GM19240 (cell line): ENCODE measurements at regions not wholly inside any gene's neighbourhood (a gene's known extent, or its start where the extent isn't known, plus 50 kb on each side); places are given as distances from the start of the nearest gene placed in this dataset.

ENCODE experiments used
- DNase-seq: peaks from one replicate; pipeline ENCODE4 v3.0.0; 2011; ENCODE audit warnings: low spot score; ENCODE audit not compliant: insufficient read length

- no peak for DNase-seq
Measured at GRCh38 chr1:29639156-29639736, 402.9 kb downstream of the PTPRU start.

GRCh38 chr1:29638281-29638680 lies 402.0 kb downstream of the PTPRU start:
- DNase-seq: no peak

DNA sequence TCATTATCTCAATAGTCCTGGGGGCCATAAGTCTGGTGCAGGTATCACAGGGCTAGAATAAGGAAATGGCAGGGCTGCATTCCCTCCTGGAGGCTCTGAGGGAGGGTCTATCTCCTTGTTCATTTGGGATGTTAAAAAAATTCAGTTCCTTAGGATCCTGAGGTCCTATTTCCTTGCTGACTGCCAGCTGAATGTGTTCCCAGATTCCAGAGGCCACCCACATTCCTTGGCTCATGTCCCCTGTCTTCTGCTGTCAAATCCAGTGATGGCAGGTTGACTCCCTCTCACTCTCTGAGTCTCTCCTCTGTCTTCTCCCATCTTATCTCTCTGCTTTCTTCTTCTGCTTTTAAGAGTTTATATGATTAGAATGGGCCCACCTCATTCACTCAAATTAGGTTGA lies 400.6 kb downstream of the PTPRU start:
- no peak for DNase-seq

DNA sequence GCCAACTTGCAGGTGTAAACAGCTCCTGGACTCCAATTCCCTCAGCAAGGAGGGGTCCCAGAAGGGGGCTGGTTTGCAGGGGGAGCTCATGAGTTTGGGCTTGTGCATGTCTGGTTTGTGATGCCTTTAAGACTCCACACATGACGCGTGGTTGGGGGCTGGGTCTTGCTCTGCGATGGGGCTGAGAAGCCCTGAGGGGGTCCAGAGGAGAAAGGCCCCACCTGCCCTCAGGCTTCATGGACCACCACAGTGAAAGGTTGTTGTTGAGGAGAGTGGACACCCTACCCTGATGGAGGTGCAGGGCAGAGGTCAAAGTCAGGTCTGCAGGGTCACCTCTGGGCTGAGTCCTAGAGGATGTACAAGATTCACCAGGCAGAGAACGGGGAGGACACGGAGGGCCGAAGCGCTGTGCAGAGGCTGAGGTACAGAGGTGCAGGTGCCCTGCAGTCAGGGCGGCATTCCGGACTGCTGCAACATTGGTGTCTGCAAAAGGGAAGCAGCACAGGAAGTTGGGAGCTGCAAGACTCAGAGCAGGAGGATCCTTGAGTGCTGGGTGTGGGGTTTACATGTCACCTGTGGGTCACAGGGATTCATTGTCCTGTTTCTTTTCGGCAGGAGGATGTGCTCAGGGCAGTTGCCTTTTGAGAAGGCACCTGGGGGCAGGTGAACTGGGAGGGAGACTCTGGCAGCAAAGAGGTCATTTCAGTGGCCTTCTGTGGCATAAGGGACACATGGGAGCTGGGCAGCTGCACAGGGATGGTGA lies 399.4 kb downstream of the PTPRU start:
- no peak for DNase-seq

GRCh38 chr1:29634746-29635335 lies 398.5 kb downstream of the PTPRU start:
- no peak for DNase-seq

DNA sequence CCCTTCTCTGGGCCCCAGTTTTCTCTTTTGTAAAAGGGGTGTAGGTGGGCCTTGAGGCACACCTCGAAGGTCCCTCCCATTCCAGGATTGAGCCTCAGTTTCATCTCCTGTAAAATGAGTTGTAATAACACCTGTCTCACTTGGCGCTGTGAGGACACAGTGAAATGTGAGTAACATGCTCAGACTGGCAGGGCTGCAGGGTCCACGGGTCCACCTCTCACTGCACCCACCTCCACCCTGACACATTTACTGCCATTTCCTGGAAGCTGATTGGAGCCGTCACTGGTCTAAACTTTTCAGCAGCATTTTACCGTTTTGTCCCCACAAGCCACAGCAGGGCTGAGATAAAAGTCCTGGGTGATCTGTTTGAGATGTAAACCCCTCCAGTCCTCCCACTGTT lies 398.0 kb downstream of the PTPRU start:
- no peak for DNase-seq

DNA sequence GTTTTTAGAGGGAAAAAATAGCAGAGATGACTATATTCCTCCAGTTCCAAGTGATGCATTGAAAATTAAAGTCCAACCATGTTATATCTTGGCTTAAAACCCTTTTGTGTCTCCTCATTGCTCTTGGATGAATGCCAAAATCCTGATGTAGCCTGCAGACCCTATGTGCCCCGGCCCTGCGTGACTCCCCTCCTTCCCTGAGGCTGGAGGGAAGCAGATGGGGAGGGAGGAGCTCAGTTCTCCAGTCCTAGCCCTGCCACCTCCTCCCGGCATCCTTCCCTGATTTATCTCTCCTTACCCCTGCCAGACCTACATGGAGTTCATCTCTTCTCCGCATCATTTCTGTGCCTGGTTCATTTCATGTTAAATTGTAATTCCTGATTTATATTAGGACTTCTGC lies 397.4 kb downstream of the PTPRU start:
- no peak for DNase-seq

DNA sequence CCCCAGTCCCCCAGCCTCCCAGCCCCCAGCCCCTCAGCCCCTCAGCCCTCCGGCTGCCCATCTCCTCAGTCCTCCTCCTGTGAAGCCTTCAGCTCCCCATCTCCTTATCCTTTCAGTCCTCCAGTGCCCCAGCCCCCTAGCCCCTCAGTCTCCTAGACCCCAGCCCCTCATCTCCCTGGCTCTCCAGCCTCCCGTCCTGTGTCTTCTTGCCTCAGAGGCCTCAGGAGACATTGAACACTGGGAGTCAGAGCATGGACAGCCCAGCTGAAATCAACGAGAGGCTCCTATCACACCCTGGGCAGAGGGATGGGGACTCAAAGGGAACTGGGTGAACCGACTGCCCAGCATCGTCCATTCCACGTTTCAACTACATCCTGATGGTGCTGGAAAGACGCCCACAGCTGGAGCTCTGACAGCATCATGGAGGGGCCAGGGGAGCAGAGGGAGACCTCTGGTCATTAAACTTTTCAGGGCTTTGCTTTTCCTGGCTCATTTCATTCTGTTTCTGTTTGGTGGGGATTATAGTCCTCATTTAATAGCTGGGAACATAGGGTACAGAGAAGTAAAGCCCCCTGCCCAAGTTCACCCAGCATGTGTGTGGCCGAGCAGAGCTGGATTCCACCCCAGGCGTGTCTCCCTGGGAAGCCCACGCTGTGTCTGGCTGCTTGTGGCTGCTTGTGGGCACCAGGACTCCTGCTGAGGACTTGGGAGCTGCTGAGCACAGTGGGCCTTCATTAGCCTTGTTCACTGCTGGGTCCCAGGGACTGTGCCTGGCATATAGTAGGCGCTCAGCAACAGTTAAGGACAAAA lies 396.7 kb downstream of the PTPRU start:
- DNase-seq: no peak

- no peak for DNase-seq
Measured at GRCh38 chr1:29631836-29632805, 395.8 kb downstream of the PTPRU start.

DNA sequence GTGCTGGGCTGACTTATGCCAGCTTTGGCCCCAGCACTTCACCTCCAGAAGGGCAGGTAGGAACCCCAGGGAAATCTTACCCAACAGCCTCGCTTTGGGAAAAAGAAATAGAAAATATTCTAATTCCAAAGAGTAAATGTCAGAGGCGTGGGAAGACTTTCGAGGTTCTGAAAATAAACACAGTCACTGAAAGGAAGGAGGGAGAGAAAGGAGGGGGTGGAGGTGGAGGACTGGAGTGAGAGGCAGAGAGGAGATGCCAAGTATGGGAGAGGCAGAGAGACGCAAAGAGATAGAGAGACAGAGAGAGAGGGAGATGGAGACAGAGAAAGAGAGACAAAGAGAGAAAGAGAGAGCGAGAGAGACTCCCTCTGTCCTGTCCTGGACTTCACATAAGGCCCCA lies 395.0 kb downstream of the PTPRU start:
- DNase-seq: no peak

GRCh38 chr1:29630756-29631155 lies 394.4 kb downstream of the PTPRU start:
- DNase-seq: no peak

GRCh38 chr1:29629814-29630516 lies 393.6 kb downstream of the PTPRU start:
- no peak for DNase-seq

DNA sequence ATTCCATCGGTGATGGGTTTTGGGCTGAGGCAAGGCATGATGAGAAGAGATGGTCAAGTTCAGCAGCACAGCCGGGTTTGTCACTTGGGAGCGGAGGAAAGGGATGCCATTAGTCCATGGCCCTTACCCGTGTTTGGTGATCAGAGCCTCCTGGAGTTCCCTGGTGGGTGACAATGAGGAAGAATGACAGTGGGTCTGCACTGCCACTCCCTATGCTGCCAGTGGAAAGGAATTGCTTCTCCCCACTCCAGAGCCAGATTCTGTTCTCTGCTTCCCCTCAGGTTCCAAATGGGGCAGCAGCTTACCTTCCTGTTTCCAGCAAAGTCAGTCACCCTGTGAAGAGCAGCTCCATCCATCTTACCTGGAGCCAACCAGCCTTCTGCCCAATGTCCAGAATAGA lies 393.1 kb downstream of the PTPRU start:
- DNase-seq: no peak

- no peak for DNase-seq
Measured at GRCh38 chr1:29628190-29628589, 391.9 kb downstream of the PTPRU start.

DNA sequence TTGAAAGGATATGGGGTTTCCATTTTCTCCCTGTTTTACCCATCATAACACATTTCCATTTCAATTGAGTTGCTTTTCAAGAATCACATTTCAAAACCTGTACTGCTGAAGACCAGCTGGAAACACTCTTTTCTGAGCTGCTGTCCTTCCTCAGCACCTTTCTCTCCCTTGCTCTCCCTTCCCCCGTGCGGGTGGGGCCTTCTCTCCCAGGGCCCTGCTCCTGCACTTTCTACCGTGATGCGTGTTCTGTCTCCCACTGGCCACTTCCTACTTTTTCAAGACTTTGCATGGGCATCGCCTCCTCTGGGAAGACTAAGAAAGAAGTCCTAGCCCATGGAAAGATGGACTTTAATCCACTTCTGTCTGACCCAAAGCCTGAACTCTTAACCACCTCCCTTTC lies 390.4 kb downstream of the PTPRU start:
- no peak for DNase-seq

- DNase-seq: no peak
Measured at GRCh38 chr1:29626066-29626465, 389.7 kb downstream of the PTPRU start.

GRCh38 chr1:29625084-29625420 lies 388.7 kb downstream of the PTPRU start:
- no peak for DNase-seq

DNA sequence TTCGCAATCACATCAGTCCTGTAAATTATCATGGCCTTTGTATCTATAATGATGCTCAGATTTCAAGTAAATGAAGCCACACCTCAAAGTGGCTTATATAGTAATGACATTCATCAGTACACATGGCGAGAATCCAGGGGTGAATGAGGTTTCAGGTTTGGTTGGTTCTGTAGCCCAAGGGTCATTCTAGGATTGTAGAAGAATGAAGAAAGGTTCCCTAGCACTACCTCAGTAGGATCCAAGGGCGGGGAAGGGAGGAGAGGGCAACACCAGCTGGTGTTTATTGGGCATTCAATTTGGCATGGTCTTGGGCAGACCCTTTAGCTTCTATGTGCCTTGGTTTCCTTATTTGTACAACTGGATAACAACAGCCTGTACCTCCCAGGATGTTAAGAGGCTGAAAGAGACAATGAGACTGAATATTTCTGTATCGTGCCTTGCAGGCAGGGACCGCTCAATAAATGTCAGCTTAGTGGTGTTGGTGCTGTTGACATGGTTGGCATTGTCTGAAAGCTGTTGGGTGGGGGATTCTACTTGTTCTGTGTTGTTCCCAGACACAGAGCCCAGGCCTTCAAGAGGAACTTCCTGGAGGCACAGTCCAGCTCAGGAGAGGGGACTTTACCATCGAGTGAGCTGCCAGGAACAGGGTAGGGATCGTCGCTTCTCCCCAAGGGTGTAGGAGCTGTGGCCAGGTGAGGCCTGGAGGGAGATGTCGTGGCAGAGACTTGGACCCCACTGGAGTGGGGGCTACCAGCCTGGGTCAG lies 388.2 kb downstream of the PTPRU start:
- DNase-seq: no peak

DNA sequence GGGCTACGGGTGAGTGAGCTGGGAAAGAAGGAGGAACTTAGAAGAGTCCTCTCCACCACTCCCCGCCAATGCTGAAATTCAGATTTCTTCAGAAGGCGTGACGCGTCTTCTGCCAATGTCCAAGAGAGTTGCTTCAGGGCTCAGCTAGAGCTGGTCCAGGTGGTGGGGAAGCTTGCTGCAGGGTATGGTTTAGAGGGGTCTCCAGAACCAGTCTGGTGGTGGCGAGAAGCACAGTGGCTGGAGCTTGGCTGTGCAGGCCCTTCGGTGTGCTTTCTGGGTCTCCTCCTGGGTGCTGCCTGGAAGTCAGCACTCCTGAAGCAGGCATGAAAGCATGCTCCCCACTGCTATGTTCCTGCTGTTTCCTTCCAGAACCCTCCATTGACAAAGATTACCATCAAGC lies 387.2 kb downstream of the PTPRU start:
- DNase-seq: no peak
